ENCODE measurements at regions not wholly inside any gene's neighbourhood (a gene's known extent, or its start where the extent isn't known, plus 50 kb on each side); places are given as distances from the start of the nearest gene placed in this dataset.

DNA sequence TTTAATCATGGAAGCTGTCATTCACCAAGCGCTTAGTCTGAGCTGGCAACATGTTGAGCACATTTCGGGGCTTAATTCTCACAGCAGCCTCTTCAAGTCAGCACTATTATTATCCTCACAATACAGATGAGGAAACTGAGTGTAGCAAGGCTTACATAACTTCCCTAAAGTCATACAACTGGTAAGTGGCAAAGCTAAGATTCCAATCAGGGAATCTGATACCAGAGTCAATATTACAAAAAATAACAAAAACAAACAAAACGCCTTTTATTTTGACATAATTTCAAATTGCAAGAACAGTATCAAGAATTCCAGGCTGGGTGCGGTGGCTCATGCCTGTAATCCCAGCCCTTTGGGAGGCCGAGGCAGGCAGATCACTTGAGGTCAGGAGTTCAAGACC is 120.4 kb upstream of the DUSP21 start:
- intact Hi-C loops (cut with micrococcal nuclease): no loop called here
- DNase-seq (ENCODE audit: low read depth, low spot score) (no peak), ATAC-seq (no peak)
- no peak overlapping the region for H3K9ac ChIP-seq (ENCODE audit: low read length)
- BruUV-seq (replicated peaks): no TSS peak
- no peak overlapping the region for H3K27ac ChIP-seq (ENCODE audit: low read depth, low read length)
- no peaks in the 10 kb centered on the region for H4K20me1 ChIP-seq (ENCODE audit: insufficient read depth)
- H2AFZ ChIP-seq (ENCODE audit: low read depth, low read length, poor library complexity, severe bottlenecking): no peak overlapping the region
- no peaks in the 10 kb centered on the region for H3K79me2 ChIP-seq (ENCODE audit: insufficient read depth, low read length)
- CTCF ChIA-PET: no interaction called here
- H3K4me1 ChIP-seq (ENCODE audit: control insufficient read depth in 1 of 2, insufficient read depth in 2 of 2, low read length in 2 of 2): no peaks in the 10 kb centered on the region
- RAD21 ChIA-PET (ENCODE audit: low non-redundant PET in 1 of 2, low total read pairs in 2 of 2, uncharacterized antibody in 2 of 2, unreplicated experiment in 2 of 2): no interaction called here
- no peak overlapping the region for H3K4me3 ChIP-seq (replicated peaks in 1 of 2; ENCODE audit: low read depth in 1 of 2, low read length in 2 of 2)
- no peak overlapping the region for H3K4me2 ChIP-seq (ENCODE audit: low read length)
- H3K27me3 ChIP-seq (ENCODE audit: insufficient read depth, low read length): no peaks in the 10 kb centered on the region
- H3K9me3 ChIP-seq (ENCODE audit: control insufficient read depth in 1 of 2, insufficient read depth in 1 of 2, low read depth in 1 of 2, low read length in 2 of 2): no peaks in the 10 kb centered on the region
- H3K36me3 ChIP-seq (ENCODE audit: control insufficient read depth in 1 of 2, insufficient read depth in 2 of 2, low read length in 2 of 2): no peaks in the 10 kb centered on the region
- no peaks in the 10 kb centered on the region for H3K9me2 ChIP-seq (ENCODE audit: insufficient read depth)
- POLR2A ChIA-PET: no interaction called here
- TF ChIP-seq YY1 (IDR thresholded peaks at IDR 0.05; ENCODE audit: extremely low read depth, insufficient replicate concordance, low read depth, low read length): no peak
- no peak for TF ChIP-seq ZFX (IDR thresholded peaks at IDR 0.05)
- TF ChIP-seq TCF7L2 (IDR thresholded peaks at IDR 0.05; ENCODE audit: borderline replicate concordance, extremely low read depth, insufficient read depth, insufficient read length): no peak
- TF ChIP-seq, protein P1, sequence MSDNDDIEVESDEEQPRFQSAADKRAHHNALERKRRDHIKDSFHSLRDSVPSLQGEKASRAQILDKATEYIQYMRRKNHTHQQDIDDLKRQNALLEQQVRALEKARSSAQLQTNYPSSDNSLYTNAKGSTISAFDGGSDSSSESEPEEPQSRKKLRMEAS (IDR thresholded peaks at IDR 0.05): no peak
- TF ChIP-seq CTCF (IDR thresholded peaks at IDR 0.05 in 2 of 3, conservative IDR thresholded peaks at IDR 0.05 in 1 of 3; ENCODE audit: borderline replicate concordance in 1 of 3, insufficient read depth in 1 of 3, low read depth in 2 of 3, low read length in 2 of 3): no peak
- no peak for TF ChIP-seq CBX3 (IDR thresholded peaks at IDR 0.05; ENCODE audit: low read depth)
- TF ChIP-seq RAD21 (IDR thresholded peaks at IDR 0.05; ENCODE audit: low read depth): no peak
- no peak for TF ChIP-seq FOSL1 (IDR thresholded peaks at IDR 0.05; ENCODE audit: low read depth)

DNA sequence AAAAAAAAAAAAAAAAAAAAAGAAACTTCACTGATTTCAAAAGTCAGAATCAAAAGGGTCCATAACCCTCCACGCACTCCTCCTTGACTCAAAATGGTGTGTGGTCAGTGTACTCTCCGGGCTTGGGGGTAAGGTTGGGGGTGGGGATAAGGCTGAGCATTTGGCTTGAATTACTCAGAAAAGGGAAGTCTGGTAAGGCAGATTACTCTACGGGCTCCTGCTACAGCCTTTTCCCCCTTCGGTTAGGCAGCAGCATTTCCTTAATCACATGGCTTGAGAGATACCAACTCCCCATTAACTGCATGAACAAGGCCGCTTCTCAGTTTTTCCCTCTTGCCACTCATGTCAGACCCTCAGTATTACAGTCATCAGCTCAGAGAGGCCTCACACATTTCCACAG is 135.4 kb upstream of the DUSP21 start:
- no peak for ATAC-seq
- CTCF ChIA-PET: no interaction called here
- no peak for TF ChIP-seq EZH2phosphoT487 (IDR thresholded peaks at IDR 0.05; ENCODE audit: borderline replicate concordance)
- no peak for TF ChIP-seq POLR2AphosphoS5 (IDR thresholded peaks at IDR 0.05; ENCODE audit: low read depth, low read length)
- TF ChIP-seq, protein P1 (IDR thresholded peaks at IDR 0.05): no peak
- TF ChIP-seq EGR1 (IDR thresholded peaks at IDR 0.05; ENCODE audit: low read depth): no peak
- TF ChIP-seq CTCF (IDR thresholded peaks at IDR 0.05 in 2 of 3, conservative IDR thresholded peaks at IDR 0.05 in 1 of 3; ENCODE audit: borderline replicate concordance in 1 of 3, insufficient read depth in 1 of 3, low read depth in 2 of 3, low read length in 2 of 3): no peak
- no peak for TF ChIP-seq ELF1 (IDR thresholded peaks at IDR 0.05; ENCODE audit: borderline replicate concordance, low read depth)
- no peak for TF ChIP-seq RAD21 (IDR thresholded peaks at IDR 0.05; ENCODE audit: low read depth)
- TF ChIP-seq SIN3A (IDR thresholded peaks at IDR 0.05; ENCODE audit: low read depth): no peak
- no peak for TF ChIP-seq JUND (IDR thresholded peaks at IDR 0.05)

More for the DNA sequence above, 135.4 kb upstream of the DUSP21 start:
- ChIA-PET POLR2A (no interaction called here), RAD21 (ENCODE audit: low non-redundant PET in 1 of 2, low total read pairs in 2 of 2, uncharacterized antibody in 2 of 2, unreplicated experiment in 2 of 2) (no interaction called here)
- DNase-seq (ENCODE audit: low read depth, low spot score): no peak
- Histone ChIP-seq H3K4me1 (ENCODE audit: control insufficient read depth in 1 of 2, insufficient read depth in 2 of 2, low read length in 2 of 2) (no peaks in the 10 kb centered on the region), H3K4me3 (replicated peaks in 1 of 2; ENCODE audit: low read depth in 1 of 2, low read length in 2 of 2) (no peak overlapping the region), H2AFZ (ENCODE audit: low read depth, low read length, poor library complexity, severe bottlenecking) (no peak overlapping the region), H3K27ac (ENCODE audit: low read depth, low read length) (no peak overlapping the region), H3K79me2 (ENCODE audit: insufficient read depth, low read length) (no peaks in the 10 kb centered on the region), H3K9me2 (ENCODE audit: insufficient read depth) (no peaks in the 10 kb centered on the region), H3K9ac (ENCODE audit: low read length) (no peak overlapping the region), H3K27me3 (ENCODE audit: insufficient read depth, low read length) (no peaks in the 10 kb centered on the region), H3K9me3 (ENCODE audit: control insufficient read depth in 1 of 2, insufficient read depth in 1 of 2, low read depth in 1 of 2, low read length in 2 of 2) (no peaks in the 10 kb centered on the region), H4K20me1 (ENCODE audit: insufficient read depth) (no peaks in the 10 kb centered on the region), H3K36me3 (ENCODE audit: control insufficient read depth in 1 of 2, insufficient read depth in 2 of 2, low read length in 2 of 2) (no peaks in the 10 kb centered on the region), H3K4me2 (ENCODE audit: low read length) (no peak overlapping the region)
- intact Hi-C loops (cut with micrococcal nuclease): no loop called here
- BruUV-seq (replicated peaks): no TSS peak
